GM06990 (cell line): ENCODE measurements at regions not wholly inside any gene's neighbourhood (a gene's known extent, or its start where the extent isn't known, plus 50 kb on each side); places are given as distances from the start of the nearest gene placed in this dataset.
"Not testable (repeated sequence)": the region's sequence is repeated elsewhere in the genome, so short reads cannot be mapped to it uniquely, and the experiment has no call there.

Experiments used
- DNase-seq: peaks from one replicate; pipeline ENCODE4 v3.0.0-alpha.2; 2011; ENCODE audit not compliant: insufficient read length; ENCODE audit errors: extremely low read depth
- H3K27me3 ChIP-seq: replicated peaks from 2 replicates; pipeline ENCODE4 v1.6.0; 2011; ENCODE audit warnings: low read length; ENCODE audit not compliant: control insufficient read depth, insufficient read depth
- H3K36me3 ChIP-seq: 2 replicates; pipeline ENCODE4 v1.5.1; 2011; ENCODE audit warnings: low read length; ENCODE audit not compliant: control insufficient read depth, insufficient read depth
- H3K4me3 ChIP-seq: replicated peaks from 2 replicates; pipeline ENCODE4 v1.5.1; 2011; ENCODE audit warnings: low read depth, mild to moderate bottlenecking, control low read depth, low read length
- TF ChIP-seq, protein P1 (sequence below): IDR thresholded peaks from 2 replicates; pipeline ENCODE4 v1.5.1; 2011; ENCODE audit warnings: low read length, control low read depth, mild to moderate bottlenecking, inconsistent platforms; ENCODE audit not compliant: insufficient read depth, poor library complexity, severe bottlenecking

DNA sequence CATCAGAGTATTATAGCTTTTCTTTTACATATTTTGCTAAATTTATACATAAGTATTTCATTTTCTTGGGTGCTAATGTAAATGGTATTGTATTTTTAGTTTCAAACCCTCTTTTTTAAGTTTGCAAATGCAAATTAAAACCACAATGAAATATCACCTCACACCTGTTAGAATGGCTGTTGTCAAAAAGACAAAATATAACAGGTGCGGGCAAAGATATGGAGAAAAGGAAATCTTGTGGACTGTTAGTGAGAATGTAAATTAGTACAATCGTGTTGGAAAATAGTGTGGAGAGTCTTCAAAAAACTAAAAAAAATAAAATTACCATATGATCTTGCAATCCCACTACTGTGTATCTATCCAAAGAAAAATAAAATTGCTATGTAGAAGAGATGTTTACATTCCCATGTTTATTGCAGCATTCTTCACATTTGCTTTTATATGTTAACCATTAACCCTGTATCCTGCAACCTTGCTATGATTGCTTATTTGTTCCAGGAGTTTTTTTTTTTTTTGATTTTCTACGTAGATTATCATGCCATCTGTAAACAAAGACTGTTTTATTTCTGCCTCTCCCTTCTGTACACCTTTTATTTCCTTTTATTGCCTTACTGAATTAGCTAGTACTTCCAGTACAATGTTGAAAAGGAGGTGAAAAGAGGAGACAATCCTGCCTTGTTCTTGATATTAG lies 405.4 kb upstream of the MIS18BP1 start:
- TF ChIP-seq, protein P1, sequence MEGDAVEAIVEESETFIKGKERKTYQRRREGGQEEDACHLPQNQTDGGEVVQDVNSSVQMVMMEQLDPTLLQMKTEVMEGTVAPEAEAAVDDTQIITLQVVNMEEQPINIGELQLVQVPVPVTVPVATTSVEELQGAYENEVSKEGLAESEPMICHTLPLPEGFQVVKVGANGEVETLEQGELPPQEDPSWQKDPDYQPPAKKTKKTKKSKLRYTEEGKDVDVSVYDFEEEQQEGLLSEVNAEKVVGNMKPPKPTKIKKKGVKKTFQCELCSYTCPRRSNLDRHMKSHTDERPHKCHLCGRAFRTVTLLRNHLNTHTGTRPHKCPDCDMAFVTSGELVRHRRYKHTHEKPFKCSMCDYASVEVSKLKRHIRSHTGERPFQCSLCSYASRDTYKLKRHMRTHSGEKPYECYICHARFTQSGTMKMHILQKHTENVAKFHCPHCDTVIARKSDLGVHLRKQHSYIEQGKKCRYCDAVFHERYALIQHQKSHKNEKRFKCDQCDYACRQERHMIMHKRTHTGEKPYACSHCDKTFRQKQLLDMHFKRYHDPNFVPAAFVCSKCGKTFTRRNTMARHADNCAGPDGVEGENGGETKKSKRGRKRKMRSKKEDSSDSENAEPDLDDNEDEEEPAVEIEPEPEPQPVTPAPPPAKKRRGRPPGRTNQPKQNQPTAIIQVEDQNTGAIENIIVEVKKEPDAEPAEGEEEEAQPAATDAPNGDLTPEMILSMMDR, result no peak
- DNase-seq, result no peak
- Histone ChIP-seq H3K4me3 (no peak overlapping the region), H3K36me3 (no peaks in the 10 kb centered on the region), H3K27me3 (no peaks in the 10 kb centered on the region)

DNA sequence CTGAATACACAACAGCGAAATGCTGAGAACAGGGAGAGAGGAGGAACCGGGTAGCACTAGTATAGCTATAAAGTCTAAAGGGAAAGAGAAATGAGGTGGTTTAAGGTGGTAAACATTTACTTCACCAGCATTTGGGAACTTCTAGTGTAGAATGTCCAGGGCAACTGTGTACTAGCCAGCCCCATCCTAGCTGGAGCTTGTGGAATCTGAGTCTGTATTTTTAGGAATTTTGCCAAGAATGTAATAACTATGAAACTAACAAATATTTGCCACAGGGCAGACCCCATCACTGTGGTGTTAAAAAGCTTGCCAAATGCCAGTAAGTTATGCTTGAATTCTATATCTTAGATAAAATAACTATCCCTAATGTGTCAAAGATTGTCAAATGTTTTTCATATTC lies 398.9 kb upstream of the MIS18BP1 start:
- no peak for DNase-seq
- Histone ChIP-seq H3K27me3 (no peaks in the 10 kb centered on the region), H3K4me3 (no peak overlapping the region), H3K36me3 (no peaks in the 10 kb centered on the region)
- TF ChIP-seq, protein P1, result no peak

GRCh38 chr14:45650754-45651153 lies 397.8 kb upstream of the MIS18BP1 start:
- DNase-seq, result no peak
- Histone ChIP-seq H3K4me3 (no peak overlapping the region), H3K27me3 (no peaks in the 10 kb centered on the region), H3K36me3 (no peaks in the 10 kb centered on the region)
- TF ChIP-seq, protein P1, result no peak

DNA sequence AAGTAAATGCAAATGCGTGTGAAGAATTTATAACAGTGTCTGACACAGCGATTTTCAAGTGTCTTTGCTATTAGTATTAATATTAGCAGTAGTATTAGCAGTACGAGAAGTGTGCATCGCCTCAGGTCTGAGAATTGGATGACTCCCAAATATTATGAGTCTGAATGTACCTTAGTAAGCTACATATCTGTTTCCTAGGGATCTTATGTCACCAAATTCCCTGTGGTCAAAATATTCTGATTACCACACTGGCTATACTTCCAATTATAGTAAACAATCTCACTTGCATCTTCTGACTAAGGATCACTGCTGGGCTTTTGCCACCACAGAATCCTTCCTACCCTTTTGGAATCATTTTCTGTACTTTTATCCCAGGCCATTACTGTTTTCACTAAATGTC lies 396.0 kb upstream of the MIS18BP1 start:
- Histone ChIP-seq H3K36me3 (no peaks in the 10 kb centered on the region), H3K4me3 (no peak overlapping the region), H3K27me3 (no peaks in the 10 kb centered on the region)
- DNase-seq, result no peak
- TF ChIP-seq, protein P1, result no peak

DNA sequence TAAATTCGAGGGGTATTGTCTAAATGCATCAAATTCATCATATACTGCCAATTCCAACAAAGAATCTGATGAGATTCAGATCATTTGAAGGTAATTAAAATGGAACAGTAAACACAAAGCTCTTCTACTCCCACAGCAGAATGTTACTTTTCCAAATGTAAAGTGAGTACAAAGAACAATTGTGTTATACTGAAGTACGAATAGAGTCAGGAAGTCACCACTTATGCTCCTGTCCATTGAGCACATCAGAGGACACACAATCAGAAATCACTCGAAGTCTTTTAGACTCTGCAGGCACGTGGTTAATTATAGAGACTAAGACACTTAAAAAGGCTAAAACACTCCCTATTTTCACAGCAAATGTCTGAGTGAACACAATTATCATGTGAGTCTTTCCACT lies 388.5 kb upstream of the MIS18BP1 start:
- DNase-seq, result no peak
- TF ChIP-seq, protein P1, result no peak
- Histone ChIP-seq H3K36me3 (no peaks in the 10 kb centered on the region), H3K4me3 (no peak overlapping the region), H3K27me3 (no peaks in the 10 kb centered on the region)

GRCh38 chr14:45634651-45635441 lies 381.8 kb upstream of the MIS18BP1 start:
- not testable (repeated sequence) for H3K4me3 ChIP-seq, DNase-seq, H3K36me3 ChIP-seq, H3K27me3 ChIP-seq
